ENCODE measurements at regions not wholly inside any gene's neighbourhood (a gene's known extent, or its start where the extent isn't known, plus 50 kb on each side); places are given as distances from the start of the nearest gene placed in this dataset.

GRCh38 chr5:173751266-173751600 lies 134.8 kb upstream of the BOD1 start:
- no peaks in the 10 kb centered on the region for H3K27me3 ChIP-seq
- intact Hi-C loops (cut with DNase I), result no loop called here
- TF ChIP-seq CTCF (IDR thresholded peaks at IDR 0.05), result no peak

DNA sequence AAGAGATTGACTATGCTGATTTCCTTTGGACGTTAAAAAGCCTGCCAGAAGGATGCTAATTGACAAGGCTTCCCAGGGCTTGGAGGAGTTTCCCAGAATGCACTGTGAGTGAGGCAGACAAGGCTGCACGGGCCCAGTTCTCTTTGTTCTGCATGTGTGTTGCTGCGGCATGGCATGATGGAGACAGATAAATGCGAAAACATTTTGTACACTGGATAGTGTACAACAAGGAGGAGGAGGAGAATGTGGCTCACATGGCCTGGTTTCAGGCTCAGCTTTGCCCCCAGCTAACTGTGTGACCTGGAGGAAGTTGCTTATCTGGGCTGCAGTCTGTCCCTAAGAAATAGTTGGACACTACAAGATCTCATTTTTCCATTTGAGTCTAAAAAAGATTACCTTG lies 135.5 kb upstream of the CPEB4 start:
- no peak overlapping the region for H3K27ac ChIP-seq
- no peaks in the 10 kb centered on the region for H3K9me3 ChIP-seq
- no peak for TF ChIP-seq CTCF (IDR thresholded peaks at IDR 0.05)
- no peaks in the 10 kb centered on the region for H3K4me1 ChIP-seq
- no peaks in the 10 kb centered on the region for H3K36me3 ChIP-seq
- no peak overlapping the region for H3K4me3 ChIP-seq
- no peaks in the 10 kb centered on the region for H3K27me3 ChIP-seq
- no peak for DNase-seq
- intact Hi-C loops (cut with DNase I), result no loop called here
- ATAC-seq, result no peak

More at GRCh38 chr5:173751266-173751600, 134.8 kb upstream of the BOD1 start:
- ATAC-seq (no peak), DNase-seq (no peak)
- Histone ChIP-seq H3K4me3 (no peak overlapping the region), H3K9me3 (no peaks in the 10 kb centered on the region), H3K27ac (no peak overlapping the region), H3K4me1 (no peaks in the 10 kb centered on the region), H3K36me3 (no peaks in the 10 kb centered on the region)

DNA sequence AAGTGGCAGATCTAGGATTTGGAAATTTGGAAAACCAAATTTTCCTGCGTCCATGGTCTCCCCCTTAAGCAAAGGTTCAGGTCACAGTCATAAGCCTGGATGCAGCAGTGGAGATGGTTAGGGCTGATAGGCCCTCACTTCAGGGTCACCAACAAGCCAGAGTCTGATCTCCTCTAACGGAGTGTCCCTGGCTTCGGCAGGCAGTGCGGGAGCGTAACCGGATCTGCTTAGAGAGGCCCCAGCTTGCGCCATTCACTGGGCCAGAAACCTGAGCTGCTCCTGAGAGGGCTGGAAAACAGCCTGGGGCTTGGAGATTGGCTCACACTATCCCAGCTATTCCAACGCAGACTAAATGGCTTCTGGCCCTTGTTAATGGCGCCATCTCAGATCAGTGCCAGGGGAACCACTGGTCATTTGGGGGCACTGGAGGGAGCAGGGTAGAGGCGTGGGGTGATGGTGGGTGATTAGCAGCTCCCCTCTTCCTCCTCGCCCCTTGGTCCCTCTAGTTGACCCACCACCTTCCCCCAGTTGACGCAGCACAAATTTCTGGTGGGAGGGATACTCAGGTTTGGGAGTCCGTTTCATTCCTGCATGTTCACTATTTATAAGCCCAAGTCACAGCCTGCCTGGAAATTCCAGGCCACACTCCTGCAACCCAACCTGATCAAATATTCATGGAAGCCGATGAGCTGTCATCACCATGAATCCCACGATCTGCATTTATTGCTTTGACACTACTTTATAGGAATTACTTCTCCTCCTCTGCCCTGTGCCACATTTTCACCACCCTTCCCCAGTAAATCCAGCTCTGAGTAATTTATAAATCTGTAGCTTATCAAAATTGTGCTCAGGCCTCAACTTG lies 134.6 kb upstream of the CPEB4 start:
- peak; percentile 73 for ATAC-seq
- Histone ChIP-seq H3K9me3 (no peaks in the 10 kb centered on the region), H3K4me1 (no peaks in the 10 kb centered on the region), H3K27me3 (no peaks in the 10 kb centered on the region), H3K27ac (no peak overlapping the region), H3K4me3 (no peak overlapping the region), H3K36me3 (no peaks in the 10 kb centered on the region)
- TF ChIP-seq CTCF (IDR thresholded peaks at IDR 0.05), result no peak
- intact Hi-C loops (cut with DNase I), result no loop called here
- peak in 1 of 4 donors; percentile 72 for DNase-seq

DNA sequence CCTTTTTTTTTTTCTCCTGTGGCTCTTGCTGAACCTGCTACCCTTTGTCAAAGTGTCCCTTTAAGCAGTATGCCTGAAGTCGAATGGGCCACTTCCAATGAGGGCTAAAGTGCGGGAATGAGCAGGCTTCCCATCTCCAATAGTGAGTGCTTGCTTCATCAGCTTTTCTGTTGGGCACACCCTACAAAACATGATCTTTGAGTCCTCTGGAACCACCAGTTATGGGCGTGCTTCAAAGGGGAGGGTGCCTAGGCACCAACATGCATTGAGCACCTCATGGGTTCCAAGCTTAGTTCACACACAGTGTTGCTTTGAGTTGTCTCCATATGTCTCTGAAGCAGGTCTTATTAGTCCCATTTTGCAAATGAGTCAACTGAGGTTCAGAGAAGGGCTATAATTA lies 132.8 kb upstream of the CPEB4 start:
- no peaks in the 10 kb centered on the region for H3K9me3 ChIP-seq
- DNase-seq (no peak), ATAC-seq (no peak)
- H3K4me1 ChIP-seq, result no peaks in the 10 kb centered on the region
- intact Hi-C loops (cut with DNase I), result no loop called here
- no peaks in the 10 kb centered on the region for H3K27me3 ChIP-seq
- no peak overlapping the region for H3K4me3 ChIP-seq
- H3K27ac ChIP-seq, result no peak overlapping the region
- TF ChIP-seq CTCF (IDR thresholded peaks at IDR 0.05), result no peak
- H3K36me3 ChIP-seq, result no peaks in the 10 kb centered on the region

DNA sequence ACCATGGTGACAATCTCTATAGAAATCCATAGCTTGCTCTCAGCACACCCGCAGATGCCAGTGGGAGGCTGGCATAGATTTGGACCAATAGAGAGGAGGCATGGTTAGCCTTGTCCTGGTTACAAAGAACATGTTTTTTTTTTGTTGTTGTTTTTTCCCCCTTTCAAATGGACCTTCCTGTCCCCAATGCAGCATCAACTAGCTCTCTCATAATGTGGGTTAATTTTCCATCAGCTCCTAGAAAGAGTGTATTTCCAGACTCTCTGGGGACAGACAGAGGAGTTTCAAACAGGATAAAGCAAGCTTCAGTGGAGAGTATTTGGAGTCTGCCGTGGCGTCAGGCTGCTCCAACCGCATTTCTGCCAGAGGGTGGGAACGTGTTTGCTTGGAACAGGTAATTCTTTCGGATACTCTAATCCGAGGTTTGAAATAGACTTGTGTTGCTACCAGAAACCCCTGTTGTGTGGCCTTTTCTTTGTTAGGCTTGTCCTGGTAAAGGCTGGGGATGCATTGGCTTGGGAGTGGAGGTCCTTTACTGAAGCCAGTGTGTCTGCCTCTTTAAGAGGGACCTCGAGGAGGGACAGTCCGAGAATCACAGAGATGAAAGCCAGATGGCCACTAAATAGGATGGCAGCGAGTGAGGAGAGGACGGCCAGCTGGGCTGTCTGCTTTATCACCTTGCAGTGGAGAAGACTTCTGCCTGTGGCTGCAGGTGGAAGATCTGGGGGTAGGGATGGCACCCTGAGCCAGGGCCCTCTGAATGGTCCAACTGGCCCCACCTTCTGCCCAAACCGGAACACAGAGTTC lies 130.5 kb upstream of the CPEB4 start:
- H3K36me3 ChIP-seq, result no peaks in the 10 kb centered on the region
- no peak overlapping the region for H3K4me3 ChIP-seq
- no peaks in the 10 kb centered on the region for H3K4me1 ChIP-seq
- no peak overlapping the region for H3K27ac ChIP-seq
- ATAC-seq (peak; percentile 68), DNase-seq (no peak)
- no peaks in the 10 kb centered on the region for H3K27me3 ChIP-seq
- intact Hi-C loops (cut with DNase I), result no loop called here
- H3K9me3 ChIP-seq, result no peaks in the 10 kb centered on the region
- no peak for TF ChIP-seq CTCF (IDR thresholded peaks at IDR 0.05)

Measured in left lung (tissue), 4 donors.